ENCODE measurements at regions not wholly inside any gene's neighbourhood (a gene's known extent, or its start where the extent isn't known, plus 50 kb on each side); places are given as distances from the start of the nearest gene placed in this dataset.
"Not testable (repeated sequence)": the region's sequence is repeated elsewhere in the genome, so short reads cannot be mapped to it uniquely, and the experiment has no call there.

DNA sequence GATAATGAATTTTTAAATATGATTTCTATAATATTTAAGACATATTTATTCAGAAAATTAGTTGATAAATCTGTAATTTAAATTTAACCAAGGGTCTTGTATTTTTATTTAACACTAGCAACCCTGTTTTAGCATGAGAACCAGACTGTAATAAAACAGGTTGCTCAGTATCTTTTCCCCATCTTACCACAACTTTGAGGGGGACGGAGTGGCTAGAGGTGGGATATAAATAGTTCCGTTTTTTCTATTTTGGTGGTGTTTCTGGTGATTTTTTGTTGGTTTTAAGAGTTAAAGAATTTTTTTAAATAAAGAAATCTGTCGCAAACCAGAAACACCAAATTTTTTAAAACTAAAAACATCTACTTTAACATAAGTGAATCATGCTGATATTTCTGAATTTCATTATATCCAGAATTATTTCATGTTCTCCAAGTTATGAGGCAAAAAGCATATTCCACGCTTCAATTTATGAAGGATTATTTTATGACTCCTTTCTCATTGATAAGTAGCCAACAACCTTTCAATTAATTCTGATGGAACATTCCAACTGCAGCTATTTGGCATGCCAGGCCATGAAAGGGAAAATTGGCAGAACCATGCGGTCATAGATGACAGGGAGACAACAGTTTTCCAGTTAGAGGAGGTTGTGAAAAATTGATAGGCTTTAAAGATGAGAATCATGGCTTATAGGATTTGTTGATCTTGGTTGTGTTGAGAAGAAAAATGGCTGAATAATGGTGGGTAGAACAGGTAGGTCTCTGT, 151.9 kb upstream of the CARMIL1 start:
- no peak for DNase-seq

DNA sequence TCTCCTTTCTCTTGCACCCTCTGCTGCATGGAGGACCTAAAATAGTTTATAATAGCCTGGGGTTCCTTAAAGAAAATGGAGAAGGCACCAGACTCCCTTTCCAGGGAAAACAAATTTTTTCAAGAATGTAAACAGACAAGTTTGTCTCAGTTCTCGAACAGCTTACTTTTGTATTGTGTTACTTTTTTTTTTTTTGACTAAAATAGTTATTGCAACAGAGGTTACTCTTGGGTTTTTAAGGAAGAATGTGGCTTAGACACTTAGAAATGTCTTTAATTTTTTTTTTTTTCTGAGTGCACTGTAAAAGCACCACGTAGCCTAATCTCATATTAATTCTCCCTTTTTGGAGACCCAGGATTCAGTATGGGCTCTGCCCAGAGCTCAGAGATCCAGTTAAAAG, 148.7 kb upstream of the CARMIL1 start:
- DNase-seq: no peak

DNA sequence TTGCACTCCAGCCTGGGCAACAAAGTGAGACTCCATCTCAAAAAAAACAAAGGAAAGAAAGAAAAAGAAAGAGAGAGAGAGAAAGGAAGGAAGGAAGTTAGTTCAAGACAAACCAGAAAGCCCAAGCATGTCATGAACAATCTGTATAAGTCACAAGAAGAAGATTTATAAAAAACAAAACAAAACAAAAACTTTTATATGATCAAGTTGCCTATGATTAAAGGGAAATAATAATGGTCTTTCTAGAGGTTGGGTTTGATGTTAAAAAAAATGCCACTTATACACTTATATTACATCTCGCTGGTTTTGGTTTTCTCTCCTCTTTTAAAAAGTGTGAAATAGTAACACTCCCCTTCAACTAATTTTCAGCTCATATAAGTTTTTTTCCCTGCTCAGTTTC, 146.2 kb upstream of the CARMIL1 start:
- DNase-seq: no peak

DNA sequence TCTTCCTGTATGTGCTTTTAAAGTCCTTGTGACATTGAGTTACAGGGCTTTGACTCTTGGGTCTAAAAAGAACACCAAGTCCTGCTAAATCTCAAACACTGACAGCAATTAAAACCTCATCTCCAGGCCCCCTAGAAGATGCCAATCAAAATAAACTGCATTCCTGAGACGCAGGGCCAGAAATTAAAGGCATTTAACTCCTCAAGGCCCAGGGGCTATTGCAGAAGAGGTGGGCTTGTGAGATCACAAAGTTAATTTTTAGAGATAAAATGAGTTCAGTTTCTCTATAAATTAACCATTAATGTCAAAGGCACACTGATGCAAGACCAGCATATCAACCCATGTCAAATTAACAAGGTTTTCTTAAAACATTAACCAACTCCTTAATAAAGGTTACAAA, 145.6 kb upstream of the CARMIL1 start:
- DNase-seq: no peak

- no peak for DNase-seq
Observed at GRCh38 chr6:25136854-25137253, 142.3 kb upstream of the CARMIL1 start.

DNA sequence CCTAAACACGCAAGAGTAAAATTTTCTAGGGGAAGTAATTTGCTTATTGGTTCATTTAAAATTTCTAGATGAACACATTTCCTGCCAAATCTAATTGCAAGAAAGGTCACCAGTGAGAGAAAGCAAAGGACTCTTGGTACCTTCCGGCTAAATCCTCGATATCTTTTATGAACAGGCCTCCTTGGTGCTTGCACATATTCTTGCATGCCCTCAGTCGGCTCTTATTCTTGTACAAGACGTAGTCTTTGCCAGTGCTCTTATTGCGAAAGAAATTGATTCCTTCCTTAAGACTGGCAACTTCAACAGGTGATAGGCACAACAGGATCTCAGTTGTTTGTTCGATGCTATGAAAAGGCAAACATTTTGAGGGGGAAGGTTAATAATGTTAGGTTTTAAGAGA, 141.7 kb upstream of the CARMIL1 start:
- DNase-seq: no peak

- DNase-seq: no peak
Observed at GRCh38 chr6:25137916-25138232, 141.3 kb upstream of the CARMIL1 start.

- DNase-seq: no peak
Observed at GRCh38 chr6:25138233-25138933, 140.8 kb upstream of the CARMIL1 start.

GRCh38 chr6:25138934-25139415, 140.2 kb upstream of the CARMIL1 start:
- DNase-seq: no peak

DNA sequence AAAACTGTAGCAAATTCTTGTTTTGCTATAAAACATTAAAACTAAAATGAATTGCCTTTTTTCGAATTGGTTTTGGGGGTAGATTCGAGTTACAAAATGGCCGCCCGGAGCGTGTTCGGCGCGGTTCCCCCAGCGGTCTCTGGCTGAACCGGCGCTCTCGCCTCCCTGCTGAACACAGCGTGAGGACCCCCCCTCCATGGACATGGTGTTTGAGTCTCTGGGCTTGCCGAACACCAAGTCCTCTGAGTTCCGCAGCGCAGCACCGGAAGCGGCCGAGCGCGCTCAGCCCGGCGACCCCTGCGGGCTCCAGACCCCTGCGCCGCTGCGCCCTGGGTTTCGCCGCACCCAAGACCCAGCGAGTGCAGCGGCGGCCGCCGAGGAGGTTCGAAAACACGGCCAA, 139.6 kb upstream of the CARMIL1 start:
- DNase-seq: not testable (repeated sequence)

DNA sequence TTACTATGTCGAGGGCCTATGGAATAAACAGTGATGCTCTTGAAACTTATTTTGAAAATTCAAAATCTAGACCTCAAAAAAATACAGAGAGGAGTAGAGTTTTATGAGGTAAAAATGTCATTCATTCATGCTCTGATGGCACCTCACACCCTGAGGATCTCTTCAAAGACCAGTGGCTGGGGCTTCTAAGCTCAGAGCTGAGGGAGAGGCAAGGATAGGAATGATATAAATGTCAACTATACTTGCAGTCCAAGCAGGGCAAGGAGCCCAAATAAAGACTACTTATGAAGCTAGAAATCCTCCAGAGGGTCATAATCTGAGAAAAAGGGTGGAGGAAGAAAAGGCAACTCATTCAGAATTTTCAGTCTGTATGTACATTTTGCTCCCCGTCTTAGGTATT, 136.7 kb upstream of the CARMIL1 start:
- no peak for DNase-seq

DNA sequence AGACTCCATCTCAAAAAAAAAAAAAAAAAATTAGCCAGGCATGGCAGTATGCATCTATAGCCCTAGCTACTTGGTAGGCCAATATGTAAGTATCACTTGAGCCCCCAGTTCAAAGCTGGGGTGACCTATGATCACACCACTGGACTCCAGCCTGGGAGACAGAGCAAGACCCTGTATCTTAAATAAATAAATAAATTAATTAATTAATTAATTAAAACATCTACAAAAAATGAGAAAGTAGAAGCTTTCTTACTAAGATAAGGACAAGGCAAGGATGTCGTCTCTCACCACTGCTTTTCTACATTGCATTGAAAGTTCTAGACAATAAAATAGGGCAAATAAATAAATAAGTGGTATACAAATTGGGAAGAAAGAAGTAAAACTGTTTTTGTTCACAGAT, 134.3 kb upstream of the CARMIL1 start:
- DNase-seq: no peak

- no peak for DNase-seq
Observed at GRCh38 chr6:25147223-25147622, 132.0 kb upstream of the CARMIL1 start.

DNA sequence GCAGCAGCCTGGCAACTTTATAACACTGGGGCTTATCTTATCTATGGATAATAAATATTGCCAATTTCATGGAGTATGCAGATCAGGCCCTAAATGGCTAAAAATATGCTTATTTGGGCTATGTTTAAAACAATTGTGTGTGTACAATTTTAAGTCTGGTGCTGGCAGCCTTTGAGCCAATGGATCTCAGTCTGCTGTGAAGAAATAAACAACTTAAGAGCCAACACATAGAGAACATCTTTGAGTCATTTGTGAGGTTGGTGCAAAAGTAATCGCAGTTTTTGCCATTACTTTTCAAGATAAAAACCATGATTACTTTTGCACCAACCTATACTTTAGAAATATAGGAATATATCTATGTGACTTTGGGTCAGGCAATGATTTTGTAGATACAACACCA, 129.1 kb upstream of the CARMIL1 start:
- no peak for DNase-seq

GRCh38 chr6:25150863-25151262, 128.3 kb upstream of the CARMIL1 start:
- no peak for DNase-seq

DNA sequence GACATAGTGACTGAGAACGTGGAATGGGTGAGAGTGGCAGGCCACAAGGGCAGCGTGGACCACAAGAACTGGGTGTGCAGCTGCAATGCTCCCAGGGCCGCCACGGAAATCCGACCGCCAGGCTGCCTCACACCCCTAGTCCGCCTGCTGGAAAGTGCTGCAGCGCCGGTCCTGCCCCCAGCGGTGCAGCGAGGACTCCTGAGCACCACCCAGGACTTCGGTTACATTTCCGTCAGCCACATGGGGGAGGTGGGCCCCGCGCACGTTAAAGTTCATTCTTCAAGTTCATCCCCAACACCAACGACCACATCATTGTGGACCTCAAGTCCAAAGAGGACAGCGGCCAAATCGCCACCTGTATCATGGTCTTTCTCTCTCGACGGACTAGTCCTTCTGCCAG, 126.1 kb upstream of the CARMIL1 start:
- no peak for DNase-seq

DNA sequence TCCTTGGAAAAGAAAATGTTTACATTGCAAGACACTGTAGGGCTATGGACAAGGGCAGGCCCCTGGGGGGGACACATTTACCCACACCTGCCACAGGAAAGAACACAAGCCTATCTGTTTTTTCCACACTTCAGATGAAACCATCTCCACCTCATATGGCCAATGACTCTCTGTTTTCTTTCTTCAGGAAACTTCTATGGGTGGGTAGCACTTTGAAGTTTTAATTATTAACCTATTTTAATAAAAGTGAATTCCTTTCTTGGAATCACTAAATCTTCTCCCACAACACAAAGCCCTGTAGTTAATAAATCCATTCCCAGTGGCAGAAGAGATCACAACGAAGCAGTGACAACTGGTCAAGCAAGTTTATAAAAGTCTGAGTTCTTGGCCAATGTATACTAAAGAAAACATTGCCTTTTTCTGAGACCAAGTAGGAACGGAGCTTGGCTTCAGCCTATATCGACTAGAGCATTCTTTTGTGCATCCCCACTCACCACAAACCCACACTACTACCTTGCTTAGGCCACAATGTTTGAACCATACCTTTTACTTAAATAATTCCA, 125.1 kb upstream of the CARMIL1 start:
- no peak for DNase-seq

- no peak for DNase-seq
Observed at GRCh38 chr6:25155211-25155610, 124.0 kb upstream of the CARMIL1 start.

- no peak for DNase-seq
Observed at GRCh38 chr6:25156123-25156522, 123.1 kb upstream of the CARMIL1 start.

DNA sequence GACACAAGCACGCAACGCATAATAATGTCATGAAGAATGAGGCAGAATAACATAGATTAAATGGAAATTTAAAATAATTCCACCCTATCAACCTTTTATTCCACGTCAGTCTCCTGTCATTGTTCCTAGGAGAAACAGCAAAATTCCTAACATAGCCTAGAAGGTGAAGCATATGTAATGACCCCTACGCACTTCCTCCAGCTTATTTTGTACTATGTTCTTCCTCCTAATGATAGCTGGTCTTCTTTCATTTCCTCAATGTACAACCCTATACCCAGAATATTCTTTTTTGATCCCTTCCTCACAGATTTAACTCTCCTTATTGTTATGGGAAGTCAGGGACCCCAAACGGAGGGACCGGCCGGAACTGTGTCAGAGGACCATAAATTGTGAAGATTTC, 122.0 kb upstream of the CARMIL1 start:
- DNase-seq: no peak

- no peak for DNase-seq
Observed at GRCh38 chr6:25157842-25158241, 121.3 kb upstream of the CARMIL1 start.

DNA sequence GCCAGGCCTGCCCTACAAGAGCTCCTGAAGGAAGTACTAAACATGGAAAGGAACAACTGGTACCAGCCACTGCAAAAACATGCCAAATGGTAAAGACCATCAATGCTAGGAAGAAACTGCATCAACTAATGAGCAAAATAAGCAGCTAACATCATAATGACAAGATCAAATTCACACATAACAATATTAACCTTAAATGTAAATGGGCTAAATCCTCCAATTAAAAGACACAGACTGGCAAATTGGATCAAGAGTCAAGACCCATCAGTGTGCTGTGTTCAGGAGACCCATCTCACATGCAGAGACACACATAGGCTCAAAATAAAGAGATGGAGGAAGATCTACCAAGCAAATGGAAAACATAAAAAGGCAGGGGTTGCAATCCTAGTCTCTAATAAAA, 119.0 kb upstream of the CARMIL1 start:
- not testable (repeated sequence) for DNase-seq

- no peak for DNase-seq
Observed at GRCh38 chr6:25165177-25165576, 114.0 kb upstream of the CARMIL1 start.

DNA sequence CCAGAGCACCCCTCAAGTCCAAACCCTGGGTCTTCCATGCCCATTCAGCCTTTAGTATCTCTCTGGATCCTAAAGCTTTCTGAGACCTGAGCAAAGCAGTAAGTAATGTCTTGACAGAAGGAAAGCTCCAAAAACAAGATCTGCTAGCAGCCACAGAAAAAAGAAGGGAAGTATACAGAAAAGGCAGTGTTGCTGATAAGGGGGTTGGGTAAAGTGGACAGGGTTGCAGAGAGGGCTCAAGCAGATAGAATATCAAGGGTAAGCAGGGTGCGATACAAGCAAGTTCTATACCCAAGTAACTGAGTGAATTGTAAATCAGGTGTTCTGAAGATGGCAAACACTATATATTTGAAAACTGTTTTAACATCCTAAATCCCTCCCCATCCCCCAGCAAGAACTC, 113.4 kb upstream of the CARMIL1 start:
- no peak for DNase-seq

Data from NCI-H1092 treated with DMSO at 0.1 percent for 48 hours (cell line).